ENCODE measurements at regions not wholly inside any gene's neighbourhood (a gene's known extent, or its start where the extent isn't known, plus 50 kb on each side); places are given as distances from the start of the nearest gene placed in this dataset.
"Not testable (repeated sequence)": the region's sequence is repeated elsewhere in the genome, so short reads cannot be mapped to it uniquely, and the experiment has no call there.

- no peak overlapping the region for H3K4me3 ChIP-seq (ENCODE audit: control insufficient read depth, low read depth, low read length)
- DNase-seq (ENCODE audit: low read depth): no peak
- no peak for TF ChIP-seq CTCF (conservative IDR thresholded peaks at IDR 0.05; ENCODE audit: control insufficient read depth, insufficient read depth, low read depth, low read length)
Observed at GRCh38 chr6:76516924-76517323, 444.5 kb upstream of the IMPG1 start.

GRCh38 chr6:76510489-76510888, 438.0 kb upstream of the IMPG1 start:
- TF ChIP-seq CTCF (conservative IDR thresholded peaks at IDR 0.05; ENCODE audit: control insufficient read depth, insufficient read depth, low read depth, low read length): no peak
- no peak overlapping the region for H3K4me3 ChIP-seq (ENCODE audit: control insufficient read depth, low read depth, low read length)
- DNase-seq (ENCODE audit: low read depth): no peak

- no peak overlapping the region for H3K4me3 ChIP-seq (ENCODE audit: control insufficient read depth, low read depth, low read length)
- DNase-seq (ENCODE audit: low read depth): no peak
- TF ChIP-seq CTCF (conservative IDR thresholded peaks at IDR 0.05; ENCODE audit: control insufficient read depth, insufficient read depth, low read depth, low read length): no peak
Observed at GRCh38 chr6:76509397-76509796, 436.9 kb upstream of the IMPG1 start.

GRCh38 chr6:76506808-76507207, 434.3 kb upstream of the IMPG1 start:
- no peak for DNase-seq (ENCODE audit: low read depth)
- H3K4me3 ChIP-seq (ENCODE audit: control insufficient read depth, low read depth, low read length): no peak overlapping the region
- TF ChIP-seq CTCF (conservative IDR thresholded peaks at IDR 0.05; ENCODE audit: control insufficient read depth, insufficient read depth, low read depth, low read length): no peak

- TF ChIP-seq CTCF (conservative IDR thresholded peaks at IDR 0.05; ENCODE audit: control insufficient read depth, insufficient read depth, low read depth, low read length): no peak
Observed at GRCh38 chr6:76495909-76496308, 423.4 kb upstream of the IMPG1 start.

GRCh38 chr6:76491376-76491775, 418.9 kb upstream of the IMPG1 start:
- DNase-seq (ENCODE audit: low read depth); H3K4me3 ChIP-seq (ENCODE audit: control insufficient read depth, low read depth, low read length): not testable (repeated sequence)

More at GRCh38 chr6:76495909-76496308, 423.4 kb upstream of the IMPG1 start:
- no peak for DNase-seq (ENCODE audit: low read depth)
- H3K4me3 ChIP-seq (ENCODE audit: control insufficient read depth, low read depth, low read length): no peak overlapping the region

GRCh38 chr6:76490456-76490855, 418.0 kb upstream of the IMPG1 start:
- TF ChIP-seq CTCF (conservative IDR thresholded peaks at IDR 0.05; ENCODE audit: control insufficient read depth, insufficient read depth, low read depth, low read length): no peak
- DNase-seq (ENCODE audit: low read depth): no peak
- H3K4me3 ChIP-seq (ENCODE audit: control insufficient read depth, low read depth, low read length): no peak overlapping the region
